Nephron (organoid): ENCODE measurements at regions not wholly inside any gene's neighbourhood (a gene's known extent, or its start where the extent isn't known, plus 50 kb on each side); places are given as distances from the start of the nearest gene placed in this dataset.

Source experiments
- H3K27ac Mint-ChIP-seq, 3 experiments: 2 replicates each; pipeline ENCODE4 v1.8.0; 2020; ENCODE audit warnings: mixed read lengths in 3 of 3, mild to moderate bottlenecking in 2 of 3, moderate library complexity in 1 of 3
- H3K27me3 Mint-ChIP-seq: 2 replicates; pipeline ENCODE4 v1.8.0; 2021; ENCODE audit warnings: low read depth, mild to moderate bottlenecking, moderate library complexity, mixed read lengths
- H3K36me3 Mint-ChIP-seq: 2 replicates; pipeline ENCODE4 v1.8.0; 2020; ENCODE audit warnings: low read depth, mixed read lengths
- H3K4me1 Mint-ChIP-seq: 2 replicates; pipeline ENCODE4 v1.8.0; 2020; ENCODE audit warnings: mixed read lengths
- H3K4me3 Mint-ChIP-seq, 3 experiments: 2 replicates each; pipeline ENCODE4 v1.8.0; 2020; ENCODE audit warnings: mild to moderate bottlenecking in 3 of 3, mixed read lengths in 3 of 3, moderate library complexity in 2 of 3
- H3K9me3 Mint-ChIP-seq: 2 replicates; pipeline ENCODE4 v1.8.0; 2020; ENCODE audit warnings: mixed read lengths
- TF ChIP-seq, protein P1 (sequence below), 3 experiments: fragments of 200-600 bp; sonication (generic); IDR thresholded peaks; one replicate each; pipeline ENCODE4 v1.5.0; 2021; ENCODE audit warnings: antibody characterized with exemption in 3 of 3; ENCODE audit not compliant: unreplicated experiment in 3 of 3

DNA sequence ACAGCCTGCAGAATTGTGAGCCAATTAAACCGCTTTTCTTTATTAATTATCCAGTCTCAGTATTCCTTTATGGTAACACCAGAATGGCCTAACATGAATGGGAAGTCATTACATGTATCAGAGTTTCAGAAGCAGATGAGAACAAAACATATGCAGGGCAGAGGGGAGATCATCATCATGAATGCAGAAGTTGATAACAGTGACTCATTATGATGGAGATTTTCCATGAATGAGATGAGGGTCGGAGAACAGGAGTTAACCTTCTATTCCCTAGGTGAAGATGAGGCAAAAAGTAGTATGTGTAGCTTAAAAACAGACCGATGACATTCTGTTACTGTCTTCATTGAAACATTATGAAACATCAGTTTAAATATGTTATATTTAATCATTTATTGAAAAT, 59.5 kb upstream of the PPM1B start:
- no peaks in the 10 kb centered on the region for H3K36me3 Mint-ChIP-seq
- H3K27ac Mint-ChIP-seq, result no peak overlapping the region
- TF ChIP-seq, protein P1, sequence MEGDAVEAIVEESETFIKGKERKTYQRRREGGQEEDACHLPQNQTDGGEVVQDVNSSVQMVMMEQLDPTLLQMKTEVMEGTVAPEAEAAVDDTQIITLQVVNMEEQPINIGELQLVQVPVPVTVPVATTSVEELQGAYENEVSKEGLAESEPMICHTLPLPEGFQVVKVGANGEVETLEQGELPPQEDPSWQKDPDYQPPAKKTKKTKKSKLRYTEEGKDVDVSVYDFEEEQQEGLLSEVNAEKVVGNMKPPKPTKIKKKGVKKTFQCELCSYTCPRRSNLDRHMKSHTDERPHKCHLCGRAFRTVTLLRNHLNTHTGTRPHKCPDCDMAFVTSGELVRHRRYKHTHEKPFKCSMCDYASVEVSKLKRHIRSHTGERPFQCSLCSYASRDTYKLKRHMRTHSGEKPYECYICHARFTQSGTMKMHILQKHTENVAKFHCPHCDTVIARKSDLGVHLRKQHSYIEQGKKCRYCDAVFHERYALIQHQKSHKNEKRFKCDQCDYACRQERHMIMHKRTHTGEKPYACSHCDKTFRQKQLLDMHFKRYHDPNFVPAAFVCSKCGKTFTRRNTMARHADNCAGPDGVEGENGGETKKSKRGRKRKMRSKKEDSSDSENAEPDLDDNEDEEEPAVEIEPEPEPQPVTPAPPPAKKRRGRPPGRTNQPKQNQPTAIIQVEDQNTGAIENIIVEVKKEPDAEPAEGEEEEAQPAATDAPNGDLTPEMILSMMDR (IDR thresholded peaks at IDR 0.05; ENCODE audit: unreplicated experiment in 3 of 3), result no peak
- H3K4me3 Mint-ChIP-seq, result no peak overlapping the region
- H3K27me3 Mint-ChIP-seq, result peaks cover 5% of the 10 kb centered on the region
- no peaks in the 10 kb centered on the region for H3K4me1 Mint-ChIP-seq
- no peaks in the 10 kb centered on the region for H3K9me3 Mint-ChIP-seq

DNA sequence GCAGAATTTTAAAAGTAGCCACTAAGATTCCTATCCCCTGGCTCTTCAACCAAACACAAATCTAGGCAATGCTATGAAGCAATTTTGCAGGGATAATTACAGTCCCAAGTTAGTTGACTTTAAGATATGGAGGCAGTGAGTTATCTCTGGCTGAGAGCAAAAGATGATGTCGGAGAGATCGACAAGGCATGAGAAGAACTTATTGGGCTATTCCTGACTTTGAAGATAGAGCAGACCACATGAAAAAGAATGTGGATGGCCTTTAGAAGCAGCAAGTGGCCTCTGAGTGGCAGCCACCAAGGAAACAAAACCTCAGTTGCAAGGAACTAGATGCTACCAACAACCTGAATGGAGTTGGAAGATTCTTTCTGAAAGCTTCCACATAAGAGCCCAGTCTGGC, 58.2 kb upstream of the PPM1B start:
- Mint-ChIP-seq H3K4me3 (no peak overlapping the region), H3K27ac (no peak overlapping the region), H3K9me3 (no peaks in the 10 kb centered on the region), H3K36me3 (no peaks in the 10 kb centered on the region), H3K4me1 (no peaks in the 10 kb centered on the region), H3K27me3 (peaks cover 4% of the 10 kb centered on the region)
- TF ChIP-seq, protein P1 (IDR thresholded peaks at IDR 0.05; ENCODE audit: unreplicated experiment in 3 of 3), result no peak

DNA sequence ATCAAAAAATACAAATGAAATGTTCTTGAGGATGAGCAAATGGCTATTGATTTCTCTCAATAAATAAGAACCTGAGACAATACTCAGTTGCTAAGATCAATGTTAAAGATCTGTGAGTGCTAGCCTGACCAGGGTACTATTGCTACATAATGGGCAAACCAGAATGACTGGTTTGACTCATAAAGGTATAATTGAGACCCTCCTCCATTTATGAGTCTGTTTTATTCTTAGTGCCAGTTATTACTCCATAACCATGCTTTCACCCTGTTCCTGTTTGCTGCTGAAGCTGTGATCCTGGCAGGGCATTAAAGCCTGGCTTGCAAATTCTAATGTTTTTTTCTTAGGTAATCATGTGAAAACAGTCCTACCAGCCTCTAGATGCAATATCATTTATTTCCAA, 56.6 kb upstream of the PPM1B start:
- Mint-ChIP-seq H3K4me3 (no peak overlapping the region), H3K36me3 (no peaks in the 10 kb centered on the region), H3K27ac (no peak overlapping the region), H3K27me3 (no peaks in the 10 kb centered on the region), H3K4me1 (no peaks in the 10 kb centered on the region), H3K9me3 (no peaks in the 10 kb centered on the region)
- TF ChIP-seq, protein P1 (IDR thresholded peaks at IDR 0.05; ENCODE audit: unreplicated experiment in 3 of 3), result no peak

DNA sequence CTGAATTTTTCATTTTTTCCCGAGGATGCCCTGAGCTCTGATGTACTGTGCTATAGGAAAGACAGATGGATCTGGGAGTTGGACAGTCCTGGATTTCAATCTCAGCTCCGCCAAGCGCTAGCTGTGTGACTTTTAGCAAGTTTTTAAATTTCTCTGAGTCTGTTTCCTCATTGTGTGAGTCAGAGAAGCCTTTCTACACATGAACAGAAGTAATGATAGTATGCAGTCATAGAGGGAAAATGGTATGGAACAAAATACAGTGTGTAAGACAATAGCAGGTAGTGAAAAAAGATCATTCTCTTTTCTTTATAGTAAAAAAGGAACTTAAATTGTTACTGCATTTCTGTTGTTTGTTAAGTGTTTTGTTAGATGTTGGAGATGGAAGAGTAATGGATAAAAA, 52.4 kb upstream of the PPM1B start:
- Mint-ChIP-seq H3K4me3 (no peak overlapping the region), H3K9me3 (no peaks in the 10 kb centered on the region), H3K4me1 (no peaks in the 10 kb centered on the region), H3K27ac (no peak overlapping the region), H3K27me3 (peaks cover 4% of the 10 kb centered on the region), H3K36me3 (no peaks in the 10 kb centered on the region)
- TF ChIP-seq, protein P1 (IDR thresholded peaks at IDR 0.05; ENCODE audit: unreplicated experiment in 3 of 3), result no peak

DNA sequence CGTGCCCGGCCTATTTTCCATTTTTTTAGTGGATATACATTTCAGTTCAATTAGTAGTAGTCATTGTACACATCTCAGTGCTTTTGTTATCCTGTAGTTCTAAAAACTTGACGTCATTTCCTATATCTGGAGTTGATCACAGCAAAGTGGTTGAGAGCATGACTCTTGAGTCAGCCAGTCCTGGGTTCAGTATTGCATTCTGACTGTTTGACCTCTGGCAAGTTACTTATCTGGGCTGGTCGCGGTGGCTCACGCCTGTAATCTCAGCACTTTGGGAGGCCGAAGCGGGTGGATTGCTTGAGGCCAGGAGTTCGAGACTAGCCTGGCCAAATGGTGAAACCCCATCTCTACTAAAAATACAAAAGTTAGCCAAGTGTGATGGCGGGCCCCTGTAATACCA, 50.4 kb upstream of the PPM1B start:
- Mint-ChIP-seq H3K27me3 (peaks cover 4% of the 10 kb centered on the region), H3K4me1 (no peaks in the 10 kb centered on the region), H3K27ac (no peak overlapping the region), H3K9me3 (no peaks in the 10 kb centered on the region), H3K36me3 (no peaks in the 10 kb centered on the region), H3K4me3 (no peak overlapping the region)
- TF ChIP-seq, protein P1 (IDR thresholded peaks at IDR 0.05; ENCODE audit: unreplicated experiment in 3 of 3), result no peak
